Fibroblast of peridontal ligament (primary cell): ENCODE measurements at regions not wholly inside any gene's neighbourhood (a gene's known extent, or its start where the extent isn't known, plus 50 kb on each side); places are given as distances from the start of the nearest gene placed in this dataset.
"Not testable (repeated sequence)": the region's sequence is repeated elsewhere in the genome, so short reads cannot be mapped to it uniquely, and the experiment has no call there.

Experiments used
- DNase-seq: peaks from one replicate; pipeline ENCODE4 v3.0.0-alpha.2; 2010; ENCODE audit errors: extremely low read depth

DNA sequence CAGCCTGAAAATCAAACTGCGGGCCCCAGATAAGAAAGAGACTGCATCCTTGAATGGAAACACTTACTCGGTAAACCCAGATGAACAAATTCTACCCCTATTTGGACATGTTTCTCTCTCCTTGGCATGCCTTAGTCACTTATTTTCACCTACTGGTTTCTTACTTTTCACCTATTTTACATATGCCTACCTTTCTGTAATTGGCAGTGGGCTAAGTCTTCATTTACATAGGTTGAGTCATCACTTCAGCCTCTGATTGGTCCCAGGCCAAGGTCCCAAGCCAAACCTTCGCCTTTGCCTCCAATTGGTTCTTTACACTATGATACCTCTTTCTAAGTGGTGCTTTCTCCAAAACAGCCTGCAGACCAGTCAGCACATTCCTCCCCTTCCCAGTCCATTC, 111.3 kb downstream of the DYRK2 start:
- no peak for DNase-seq

DNA sequence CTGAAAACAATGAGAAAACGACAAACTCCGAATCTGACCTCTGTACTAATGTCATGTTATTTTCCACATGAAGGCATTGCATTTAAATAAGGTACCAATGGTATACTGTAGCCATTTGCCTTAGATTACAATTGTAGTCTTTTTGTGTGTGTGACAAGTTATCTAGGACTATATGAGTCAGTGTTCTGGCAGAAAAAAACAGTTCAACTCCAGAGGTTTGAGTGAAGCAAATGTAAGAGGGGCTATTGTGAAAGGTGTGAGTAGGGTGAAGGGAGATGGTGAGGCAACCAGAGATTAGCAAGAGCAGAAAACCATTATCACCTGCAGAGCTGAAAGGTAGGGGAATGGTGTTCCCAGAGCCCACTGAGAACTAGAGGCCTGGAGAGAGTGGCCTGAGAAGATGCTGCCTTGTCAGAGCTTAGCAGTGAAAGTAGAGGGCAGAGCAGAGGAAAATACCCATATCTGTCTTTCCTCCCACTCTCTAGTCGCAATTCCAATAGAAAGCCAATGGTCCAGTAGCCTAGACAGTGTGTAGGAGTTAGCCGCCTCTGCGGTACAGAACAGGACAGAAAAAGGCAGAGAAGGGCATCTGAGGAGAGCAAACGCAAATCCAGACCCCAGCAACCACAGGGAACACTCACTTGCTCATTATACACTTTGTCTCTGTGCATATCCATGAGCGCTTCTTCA, 112.2 kb downstream of the DYRK2 start:
- no peak for DNase-seq

DNA sequence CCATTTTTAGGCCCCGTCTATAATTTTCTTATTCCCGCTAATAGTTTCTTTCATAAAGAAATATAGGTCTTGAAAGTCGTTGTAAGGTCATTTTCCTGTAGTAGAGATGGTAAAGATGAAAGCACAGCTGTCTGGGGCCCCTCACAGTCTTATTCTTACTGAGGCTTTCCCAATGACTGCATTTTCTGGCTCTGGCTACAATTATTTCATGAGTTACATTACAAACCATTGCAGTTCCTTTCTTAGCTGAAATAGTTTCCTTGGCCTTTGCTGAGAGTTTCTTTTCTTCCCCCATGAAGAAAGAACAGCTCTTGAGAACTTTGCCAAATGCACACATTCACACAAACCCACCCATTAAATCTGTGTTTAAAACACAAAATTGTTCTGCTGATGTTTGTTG, 113.0 kb downstream of the DYRK2 start:
- DNase-seq, result peak; percentile 45

DNA sequence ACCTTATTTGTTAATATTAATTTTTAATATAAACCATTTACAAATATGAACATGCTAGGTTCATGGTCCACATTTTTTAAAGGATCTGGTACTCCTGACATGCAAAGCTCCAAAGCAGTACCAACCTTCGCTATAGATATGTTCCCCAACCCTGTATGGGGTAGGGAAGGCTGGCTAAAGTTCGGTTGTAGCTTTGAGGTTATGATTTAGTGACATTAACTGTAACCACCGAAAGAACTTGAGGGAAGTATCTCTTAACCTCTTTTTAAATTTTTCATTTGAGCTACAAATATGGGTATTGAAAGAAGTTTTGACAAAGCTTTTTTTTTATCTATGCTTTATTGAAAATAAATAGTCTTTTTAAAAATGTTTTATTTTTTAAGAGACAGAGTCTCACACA, 115.5 kb downstream of the DYRK2 start:
- no peak for DNase-seq

DNA sequence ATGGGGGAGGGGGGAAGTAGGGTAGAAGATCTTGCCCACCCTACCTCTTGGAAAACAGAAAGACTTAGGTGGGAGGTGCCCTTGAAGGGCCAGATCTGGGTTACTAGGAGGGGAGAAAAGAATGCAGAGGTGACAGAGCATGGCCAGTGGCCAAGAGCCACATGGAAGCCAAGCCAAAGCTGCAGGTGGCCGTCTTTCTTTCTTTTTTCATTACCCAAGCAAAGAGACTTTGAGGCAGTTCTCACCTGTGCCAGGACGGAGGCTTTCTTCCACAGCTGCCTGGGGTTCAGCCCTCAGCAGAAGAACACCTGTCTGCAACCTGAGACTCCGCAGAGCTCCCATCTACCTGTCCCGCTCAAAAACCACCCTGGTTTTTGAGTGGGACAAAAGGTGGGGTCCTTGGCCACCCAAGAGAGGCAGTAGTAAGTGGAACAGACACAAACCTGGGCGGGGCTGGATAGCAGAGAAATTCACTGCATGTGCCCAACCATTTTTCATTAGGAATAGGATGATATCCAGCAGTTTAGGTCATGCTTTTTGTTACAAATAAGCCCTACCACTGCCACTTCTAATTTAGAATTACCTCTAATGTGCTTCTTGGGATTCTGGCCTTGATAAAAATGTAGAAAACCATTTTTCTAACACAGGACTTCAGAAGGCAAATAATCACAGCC, 116.5 kb downstream of the DYRK2 start:
- no peak for DNase-seq

DNA sequence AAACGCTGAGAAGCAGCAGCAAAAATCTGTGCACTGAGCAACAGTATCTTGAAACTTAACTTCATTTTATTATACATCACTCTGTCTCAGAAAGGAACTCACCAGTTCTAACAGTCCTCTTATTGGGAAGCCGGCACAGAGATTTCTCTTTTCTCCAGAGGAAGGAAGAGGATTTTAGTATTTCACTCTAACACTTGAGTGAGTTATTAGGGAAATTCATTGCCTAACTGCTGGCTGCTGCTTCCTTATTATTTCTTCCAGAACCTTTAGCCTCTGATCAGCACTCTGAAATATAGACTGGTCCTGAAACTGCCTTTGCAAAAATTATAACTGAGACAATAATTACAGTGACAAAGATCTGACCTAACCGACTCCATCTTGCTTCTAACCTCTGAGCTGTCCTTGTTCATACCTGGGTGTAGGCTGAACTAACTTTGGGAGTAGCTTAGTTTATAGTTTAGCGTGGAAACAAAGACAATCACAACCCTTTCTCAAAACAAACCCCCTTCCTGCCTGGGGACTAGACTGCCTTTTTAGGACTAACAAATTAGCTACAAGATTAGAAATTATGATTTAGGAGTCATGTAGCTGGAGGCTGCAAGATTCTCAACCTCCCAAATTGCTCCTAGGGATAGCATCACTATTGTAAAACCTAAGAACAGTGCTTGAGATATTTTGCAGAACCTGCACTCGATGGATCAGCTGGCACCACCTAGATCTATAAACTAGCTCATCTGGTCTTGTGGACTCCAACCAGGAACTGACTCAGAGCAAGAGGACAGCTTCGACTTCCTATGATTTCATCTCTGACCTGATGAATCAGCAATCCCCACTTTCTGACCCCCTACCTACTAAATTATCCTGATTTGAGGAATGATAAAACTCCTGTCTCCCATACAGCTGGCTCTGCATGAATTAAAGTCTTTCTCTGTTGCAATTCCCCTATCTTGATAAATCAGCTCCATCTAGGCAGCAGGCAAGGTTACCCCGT, 117.5 kb downstream of the DYRK2 start:
- peak; percentile 58 for DNase-seq

DNA sequence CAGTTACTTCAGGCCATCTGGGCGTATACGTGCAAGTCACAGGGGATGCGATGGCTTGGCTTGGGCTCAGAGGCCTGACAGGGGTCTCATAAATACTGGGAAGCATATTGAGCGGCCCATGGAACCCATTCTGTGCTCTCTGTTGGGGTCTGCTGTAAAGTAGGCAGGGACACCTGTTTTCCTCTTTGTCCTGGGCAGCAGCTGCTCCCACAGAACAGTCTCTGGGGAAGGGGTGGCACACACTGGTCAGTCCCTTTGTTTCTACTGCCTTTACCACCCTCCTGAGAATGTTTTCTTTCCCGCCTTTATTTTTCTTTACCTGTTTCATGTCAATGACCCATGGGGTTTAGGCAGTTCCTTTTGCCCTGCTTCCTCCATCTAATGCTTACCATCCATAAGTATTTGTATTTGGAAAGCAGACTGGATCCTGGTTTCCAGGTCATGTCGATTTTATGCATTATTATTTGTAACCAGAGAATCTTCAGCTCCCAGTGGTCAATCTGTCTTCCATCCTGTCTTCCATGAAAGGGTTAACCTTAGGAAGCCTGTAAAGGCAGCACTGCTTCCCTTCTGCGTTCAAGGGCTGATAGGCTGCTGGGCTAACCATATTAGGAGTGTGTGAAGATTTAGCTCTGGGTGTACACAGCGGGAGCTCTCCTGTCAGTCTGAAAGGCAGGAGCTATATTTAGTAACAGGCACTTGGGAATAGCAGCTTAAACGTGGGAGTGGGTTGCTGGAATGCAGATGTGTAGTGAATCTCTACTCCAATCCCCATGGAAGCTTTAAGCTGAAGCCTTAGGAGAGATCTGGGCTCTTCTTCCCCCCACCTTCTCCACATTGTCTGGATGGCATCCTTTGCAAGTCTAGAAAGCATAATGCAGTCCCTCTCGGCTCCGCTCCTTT, 124.0 kb downstream of the DYRK2 start:
- DNase-seq, result peak; percentile 62

DNA sequence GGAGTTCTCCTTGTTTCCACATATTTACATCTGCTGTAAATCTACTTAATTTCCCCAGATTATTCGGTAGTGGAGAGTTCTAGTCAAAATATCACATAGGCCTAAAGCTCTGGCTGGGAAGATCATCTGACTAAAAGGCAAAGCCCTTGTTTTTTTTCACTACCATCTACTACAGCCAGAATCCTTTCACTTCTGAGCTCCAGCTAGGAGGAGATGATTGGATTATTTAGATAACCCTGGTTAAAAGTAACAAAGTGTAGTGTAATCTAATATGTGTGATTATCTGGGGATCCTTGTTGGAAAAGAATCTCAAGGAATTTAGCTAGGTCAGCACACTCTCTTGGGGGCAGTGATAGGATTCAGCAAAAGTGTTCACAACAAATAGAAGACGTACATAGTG, 125.4 kb downstream of the DYRK2 start:
- peak; percentile 82 for DNase-seq

DNA sequence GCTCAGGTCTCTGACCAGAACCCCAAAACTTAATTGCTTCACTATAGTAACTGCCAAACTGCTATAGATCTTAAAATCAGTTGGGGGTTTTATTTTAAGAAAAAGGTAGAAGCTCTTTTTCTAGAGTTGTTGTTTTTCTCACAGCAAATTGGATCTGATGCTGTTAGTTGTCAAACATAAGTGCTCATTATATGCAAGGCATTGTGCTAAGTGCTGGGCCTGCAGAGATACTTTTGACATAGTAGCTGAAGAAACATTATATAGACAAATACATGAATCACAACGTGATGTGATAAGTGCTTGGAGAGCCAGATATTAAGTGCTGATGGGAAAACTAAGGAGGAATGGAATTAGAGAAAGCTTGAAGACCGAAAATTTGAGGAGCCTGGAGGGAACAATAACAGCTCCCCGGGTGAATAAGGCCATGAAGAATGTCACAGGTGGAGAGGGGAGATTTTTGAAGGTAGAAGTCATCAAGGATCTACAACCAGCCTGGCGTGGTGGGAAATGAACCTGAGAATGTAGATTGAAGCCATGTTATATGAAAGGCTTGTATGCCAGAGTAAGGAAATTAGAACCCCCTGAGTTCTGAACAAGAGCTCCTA, 126.5 kb downstream of the DYRK2 start:
- DNase-seq, result no peak

DNA sequence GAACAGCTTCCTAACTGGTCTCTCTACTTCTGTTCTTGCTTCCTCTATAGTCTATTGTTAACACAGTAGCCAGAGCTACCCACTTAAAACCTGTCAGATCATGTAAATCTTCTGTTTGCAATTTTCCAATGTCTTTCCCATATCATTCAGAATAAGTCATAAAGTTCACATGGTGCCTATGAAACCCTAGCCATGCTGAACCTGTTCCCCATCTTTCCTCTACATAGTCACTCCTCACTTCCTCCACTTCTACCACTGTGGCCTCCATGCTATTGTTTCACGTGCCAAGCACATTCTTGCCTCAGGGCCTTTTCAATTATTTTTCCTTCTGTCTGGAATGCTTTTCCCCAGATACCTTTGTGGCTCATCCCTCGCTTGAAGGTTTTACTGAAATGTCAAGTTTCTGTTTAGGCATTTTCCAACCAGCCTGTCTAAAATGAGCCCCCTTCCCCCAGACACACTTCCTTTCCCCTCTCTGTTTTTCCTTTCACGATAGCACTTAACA, 132.1 kb downstream of the DYRK2 start:
- no peak for DNase-seq

DNA sequence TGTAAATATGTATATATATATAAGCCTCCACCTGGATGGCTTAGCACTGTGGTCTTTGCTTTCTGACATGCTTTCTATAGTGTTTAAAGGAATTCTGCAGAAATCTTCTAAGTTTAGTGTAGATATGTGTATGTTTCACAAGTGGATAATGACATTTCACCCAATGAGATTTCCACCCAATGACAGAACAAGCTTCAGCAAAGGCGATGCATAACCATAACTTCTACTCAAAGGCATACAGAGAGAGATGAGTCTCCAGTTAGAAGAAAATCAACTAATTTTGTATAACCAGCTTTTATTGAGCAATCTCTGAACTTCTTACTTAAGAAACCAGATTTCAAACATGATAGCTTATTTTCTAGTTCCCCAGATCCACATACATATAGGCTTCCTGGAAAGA, 134.0 kb downstream of the DYRK2 start:
- DNase-seq, result peak; percentile 20

DNA sequence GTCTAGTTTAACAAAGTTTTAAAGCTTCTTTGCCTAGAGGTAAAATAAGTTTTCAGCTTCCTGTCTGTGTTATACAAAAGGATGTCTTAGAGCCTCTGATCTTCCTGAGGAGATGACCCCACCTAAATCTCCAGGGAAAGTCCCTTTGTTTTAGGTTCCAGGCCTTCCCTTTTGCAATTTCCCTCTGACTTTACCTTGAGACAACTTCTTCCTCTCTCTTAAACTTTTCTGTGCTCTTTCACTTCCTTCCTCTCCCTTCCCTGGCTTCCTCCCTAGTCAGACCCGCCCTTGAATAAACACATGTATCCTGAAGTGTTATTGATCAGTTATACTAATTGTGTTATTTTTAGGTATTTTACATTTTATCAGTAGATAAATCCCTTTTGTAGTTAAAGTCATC, 134.8 kb downstream of the DYRK2 start:
- DNase-seq, result no peak

DNA sequence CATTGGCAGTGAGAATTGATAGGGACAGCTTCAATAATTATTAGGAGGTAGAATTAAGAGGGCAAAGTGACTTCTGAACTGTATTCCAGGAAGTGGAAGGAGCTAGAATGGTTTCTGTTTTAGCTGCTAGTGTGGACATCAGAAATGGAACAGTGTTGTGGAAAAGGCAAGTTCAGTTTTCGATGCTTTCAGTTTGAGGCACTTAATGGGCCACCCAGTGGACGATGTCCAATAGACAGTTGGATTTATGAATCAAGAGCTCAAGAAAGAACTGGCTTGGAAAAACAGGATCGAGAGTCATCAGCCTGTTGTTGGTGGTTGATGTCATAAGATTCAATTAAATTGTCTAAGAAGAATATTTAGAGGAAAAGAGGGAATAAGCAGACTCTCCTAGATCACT, 136.3 kb downstream of the DYRK2 start:
- no peak for DNase-seq

DNA sequence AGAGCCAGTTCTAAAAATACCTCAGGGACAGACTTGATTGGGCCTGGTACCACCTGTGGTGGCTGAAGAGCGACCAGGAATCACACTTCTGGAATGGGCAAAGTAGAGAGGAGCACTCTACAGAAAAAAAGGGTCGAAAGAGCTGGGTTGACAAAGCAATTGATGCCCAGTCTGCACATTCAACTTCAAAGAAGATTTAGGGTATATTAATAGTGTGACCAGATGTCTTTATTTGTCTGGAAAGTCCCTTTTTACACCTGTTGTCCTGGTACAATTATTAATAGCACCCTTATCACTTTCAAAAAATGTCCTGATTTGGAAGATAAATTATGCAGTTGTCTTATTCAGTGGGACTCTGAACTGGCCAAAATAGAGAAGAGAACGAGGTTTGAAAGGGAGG, 137.5 kb downstream of the DYRK2 start:
- DNase-seq, result no peak

DNA sequence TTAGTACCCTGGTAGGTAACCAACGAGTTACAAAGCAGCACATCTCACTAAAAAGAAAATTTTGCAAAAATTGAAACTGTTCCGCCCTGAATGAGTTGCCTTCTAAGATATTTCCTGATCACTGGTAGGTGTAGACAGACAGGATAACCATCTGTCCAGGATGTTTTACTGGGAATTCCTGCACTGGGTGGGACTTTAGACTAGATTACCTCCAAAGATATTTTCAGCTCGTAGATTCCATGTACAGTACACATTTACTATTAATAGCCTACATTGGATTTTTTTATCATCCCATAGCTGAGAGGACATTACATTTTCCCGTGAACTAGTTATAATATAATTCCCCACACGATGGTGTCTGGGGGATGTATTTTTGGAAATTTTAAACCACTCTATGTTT, 139.6 kb downstream of the DYRK2 start:
- no peak for DNase-seq

DNA sequence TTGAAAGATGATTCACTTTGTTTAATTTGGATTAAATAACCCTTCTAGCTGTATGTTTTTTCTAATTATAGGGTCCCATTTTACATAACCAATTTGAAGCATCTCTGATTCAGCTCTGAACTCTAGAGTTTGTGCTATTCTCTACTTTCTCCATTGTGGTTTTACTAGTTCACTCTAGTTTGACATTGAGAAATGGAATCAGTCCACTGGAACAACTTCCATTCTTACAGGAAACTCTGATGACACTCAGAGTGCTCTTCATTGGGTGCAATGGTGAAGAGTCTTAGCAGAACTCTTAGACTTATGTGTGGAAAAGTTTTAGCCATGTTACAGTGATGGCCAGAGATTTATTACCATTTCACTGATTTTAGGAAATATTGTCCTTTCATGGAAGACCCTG, 140.7 kb downstream of the DYRK2 start:
- no peak for DNase-seq

DNA sequence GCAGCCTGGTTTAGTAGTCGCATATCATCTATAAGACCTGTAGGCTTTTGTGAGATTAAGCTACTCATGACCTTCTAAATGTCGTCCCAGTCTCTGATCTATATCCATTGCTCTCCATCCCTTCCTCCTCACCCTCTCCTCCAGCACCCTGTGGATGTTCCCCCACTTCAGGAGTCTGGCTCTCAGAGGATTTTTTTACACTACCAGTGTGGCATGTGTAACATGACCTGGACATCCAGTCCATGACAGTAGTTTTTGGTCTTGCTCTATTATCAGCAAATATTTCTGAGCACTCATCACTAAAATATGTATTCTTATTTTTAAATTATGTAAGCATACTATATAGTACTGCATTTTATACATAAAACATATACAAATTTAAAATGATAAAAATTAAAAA, 142.1 kb downstream of the DYRK2 start:
- no peak for DNase-seq

DNA sequence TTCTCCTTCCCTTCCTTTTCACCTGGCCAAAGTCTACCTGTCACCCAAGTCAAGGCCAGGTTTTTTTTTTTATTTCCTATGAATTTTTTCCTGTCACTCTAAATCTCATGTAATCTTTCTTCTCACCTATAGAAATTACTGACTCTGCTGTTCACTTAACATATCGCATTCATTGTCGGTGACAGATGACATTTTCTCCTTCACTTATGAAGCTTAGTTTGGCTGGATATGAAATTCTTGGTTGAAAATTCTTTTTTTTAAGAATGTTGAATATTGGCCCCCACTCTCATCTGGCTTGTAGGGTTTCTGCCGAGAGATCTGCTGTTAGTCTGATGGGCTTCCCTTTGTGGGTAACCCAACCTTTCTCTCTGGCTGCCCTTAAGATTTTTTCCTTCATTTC, 142.8 kb downstream of the DYRK2 start:
- not testable (repeated sequence) for DNase-seq

DNA sequence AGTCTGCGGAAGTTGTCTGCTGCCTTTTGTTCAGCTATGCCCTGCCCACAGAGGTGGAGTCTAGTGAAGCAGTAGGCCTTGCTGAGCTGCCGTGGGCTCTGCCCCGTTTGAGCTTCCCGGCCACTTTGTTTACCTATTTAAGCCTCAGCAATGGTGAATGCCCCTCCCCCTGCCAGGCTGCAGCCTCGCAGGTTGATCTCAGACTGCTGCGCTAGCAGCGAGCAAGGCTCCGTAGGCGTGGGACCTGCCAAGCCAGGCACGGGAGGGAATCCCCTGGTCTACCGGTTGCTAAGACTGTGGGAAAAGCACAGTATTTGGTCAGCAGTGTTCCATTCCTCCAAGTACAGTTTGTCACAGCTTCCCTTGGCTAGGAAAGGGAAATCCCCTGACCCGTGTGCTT, 143.6 kb downstream of the DYRK2 start:
- no peak for DNase-seq

DNA sequence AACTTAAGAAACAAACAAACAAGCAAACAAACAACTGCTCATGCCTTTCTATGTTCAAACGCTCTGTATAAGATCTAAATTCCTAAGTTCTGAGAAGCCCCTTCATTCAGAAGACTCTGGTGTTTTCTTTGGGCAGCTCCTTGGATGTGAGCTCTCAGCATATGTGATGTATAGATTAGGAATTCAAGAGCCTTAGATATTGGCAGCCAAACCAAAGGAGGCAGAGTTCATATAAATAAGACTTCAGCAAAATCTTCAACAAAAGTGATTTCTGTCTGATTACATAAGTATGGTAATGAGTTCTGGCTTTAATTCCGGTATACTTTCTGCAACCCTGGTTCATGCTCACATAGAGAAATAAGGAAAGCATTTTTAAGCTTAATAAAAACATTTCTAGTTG, 145.6 kb downstream of the DYRK2 start:
- DNase-seq, result peak; percentile 85

DNA sequence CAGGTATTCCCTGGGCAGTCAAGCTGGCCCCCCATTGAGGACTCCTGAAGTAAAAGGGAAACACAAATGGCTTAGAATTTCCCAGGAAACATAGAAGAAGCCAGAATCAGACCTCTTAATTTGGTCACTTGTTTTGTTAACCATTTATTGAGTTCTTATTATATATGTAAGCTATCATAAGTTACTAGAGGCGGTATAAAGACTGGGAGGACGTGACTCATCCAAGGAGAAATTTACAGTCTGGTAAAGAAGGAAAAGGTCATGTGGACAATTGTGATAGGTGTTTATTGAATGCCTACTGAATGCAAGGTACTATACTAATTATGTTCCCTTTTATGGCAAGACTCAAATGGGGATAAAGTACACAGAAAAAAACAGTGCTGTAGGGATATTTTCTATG, 146.7 kb downstream of the DYRK2 start:
- DNase-seq, result no peak
